ENCODE measurements at regions not wholly inside any gene's neighbourhood (a gene's known extent, or its start where the extent isn't known, plus 50 kb on each side); places are given as distances from the start of the nearest gene placed in this dataset.

DNA sequence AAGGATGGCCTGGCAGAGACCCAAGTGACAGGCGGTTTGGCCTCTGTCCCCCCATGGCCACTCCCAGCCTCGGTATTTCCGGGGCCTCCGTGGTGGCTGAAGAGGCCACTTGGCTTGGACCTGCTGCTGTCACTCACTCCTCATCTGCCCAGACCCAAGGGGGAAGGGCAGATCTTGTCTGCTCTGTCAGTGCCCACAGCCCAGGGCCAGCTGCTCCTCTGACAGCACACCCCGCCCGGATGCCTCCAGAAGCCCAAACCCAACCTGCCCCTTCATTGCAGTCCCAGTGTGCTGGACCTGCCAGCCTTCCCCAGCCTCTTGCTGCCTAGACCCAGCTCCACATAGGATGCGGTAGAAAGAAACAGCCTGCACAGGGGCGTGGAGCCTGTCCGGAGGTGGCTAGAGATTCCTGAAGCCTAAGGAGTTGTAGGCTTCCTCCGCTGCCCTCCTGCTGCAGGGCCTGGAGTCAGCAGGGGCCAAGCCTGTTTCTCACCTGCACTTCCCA is 52.0 kb downstream of the MAGEF1 start:
- no peak for DNase-seq (ENCODE audit: low read depth, low spot score)
- H3K27ac ChIP-seq = no peak overlapping the region

DNA sequence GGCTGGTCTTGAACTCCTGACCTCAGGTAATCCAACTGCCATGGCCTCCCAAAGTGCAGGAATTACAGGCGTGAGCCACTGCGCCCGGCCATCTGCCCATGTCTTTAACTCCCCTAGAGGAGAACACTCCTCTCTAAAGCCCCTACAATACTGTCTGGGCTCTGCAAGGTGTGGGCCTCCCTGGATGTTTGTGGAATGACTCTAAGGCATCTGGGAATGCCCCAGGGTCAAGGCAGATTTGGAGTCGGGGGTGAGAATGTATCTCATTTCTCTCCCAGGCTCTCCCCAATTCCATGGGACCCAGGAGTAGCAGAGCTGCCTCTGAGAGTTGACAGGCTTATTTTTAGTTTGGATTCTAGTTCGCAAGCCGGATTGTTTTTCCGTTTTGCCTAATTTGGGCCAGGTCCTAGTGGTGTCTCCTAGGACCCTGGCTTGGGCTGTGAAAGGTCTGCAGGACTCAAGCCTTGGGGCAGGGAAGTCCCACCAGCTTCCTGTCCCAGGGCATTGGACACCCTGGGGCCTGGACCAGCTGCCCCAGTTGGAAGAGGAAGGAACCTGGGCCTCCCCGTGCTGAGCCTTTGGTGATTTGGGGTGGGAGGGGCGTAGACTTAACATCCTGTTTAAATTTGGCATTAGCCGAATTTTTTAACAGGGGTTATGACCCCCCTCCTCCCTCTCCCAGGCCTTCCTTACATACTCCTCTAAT is 53.5 kb downstream of the MAGEF1 start:
- H3K27ac ChIP-seq = no peak overlapping the region
- DNase-seq (ENCODE audit: low read depth, low spot score) = no peak

DNA sequence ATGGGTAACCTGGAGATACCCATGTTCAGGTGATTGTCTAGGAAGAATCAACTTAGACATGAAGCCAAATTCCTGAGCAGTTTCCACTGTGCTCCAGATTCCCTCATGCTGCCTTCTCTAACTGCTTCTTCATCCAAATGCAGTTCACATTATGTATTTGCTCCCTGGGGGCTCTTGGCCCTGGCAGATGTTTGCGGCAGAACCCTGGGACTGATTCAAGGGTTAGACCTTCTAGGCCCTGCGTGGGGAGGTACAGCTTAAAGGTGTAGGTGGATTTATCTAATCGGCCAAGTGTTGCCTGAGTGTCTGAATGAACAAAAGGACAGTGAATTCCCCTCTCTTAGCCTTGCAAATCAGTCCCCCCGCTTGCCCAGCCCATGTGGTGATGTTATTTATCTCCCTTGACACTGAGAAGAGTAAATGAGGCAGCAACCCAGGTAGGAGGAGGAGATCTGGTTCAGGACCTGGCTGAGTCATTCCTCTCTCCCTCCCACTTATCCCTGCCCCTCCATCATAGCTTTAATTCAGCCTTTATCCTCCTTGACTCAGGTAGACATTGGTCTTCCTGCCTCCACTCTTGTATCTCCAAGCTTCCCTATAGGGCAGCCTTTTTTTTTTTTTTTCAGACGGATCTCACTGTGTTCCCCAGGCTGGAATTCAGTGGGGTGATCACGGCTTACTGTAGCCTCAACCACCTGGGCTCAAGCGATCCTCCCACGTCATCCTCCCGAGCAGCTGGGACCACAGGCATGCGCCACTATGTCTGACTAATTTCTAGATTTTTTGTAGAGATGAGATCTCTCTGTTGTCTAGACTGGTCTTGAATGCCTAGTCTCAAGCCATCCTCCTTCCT is 54.8 kb downstream of the MAGEF1 start:
- peak overlapping the region; percentile 29 for H3K27ac ChIP-seq
- DNase-seq (ENCODE audit: low read depth, low spot score) = peak; percentile 24

DNA sequence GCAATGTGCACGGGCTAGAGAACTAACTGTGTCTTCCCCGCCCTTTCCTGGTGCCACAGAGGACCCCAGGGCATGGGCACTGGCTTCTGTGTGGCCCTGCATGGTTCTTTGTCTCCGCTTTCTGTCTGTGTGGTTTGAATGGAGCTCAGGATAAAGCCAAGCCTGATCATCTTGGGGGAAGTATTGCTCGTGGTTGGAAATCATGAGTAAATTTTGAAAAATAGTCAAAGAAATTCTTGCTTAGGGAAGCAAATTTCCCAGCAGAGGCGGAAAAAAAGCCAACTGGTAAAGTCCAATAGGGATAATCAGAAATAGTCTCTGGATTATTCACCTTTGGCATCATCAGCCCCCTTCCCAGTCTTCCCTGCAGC is 55.4 kb downstream of the MAGEF1 start:
- no peak for DNase-seq (ENCODE audit: low read depth, low spot score)
- peak overlapping the region; percentile 29 for H3K27ac ChIP-seq

DNA sequence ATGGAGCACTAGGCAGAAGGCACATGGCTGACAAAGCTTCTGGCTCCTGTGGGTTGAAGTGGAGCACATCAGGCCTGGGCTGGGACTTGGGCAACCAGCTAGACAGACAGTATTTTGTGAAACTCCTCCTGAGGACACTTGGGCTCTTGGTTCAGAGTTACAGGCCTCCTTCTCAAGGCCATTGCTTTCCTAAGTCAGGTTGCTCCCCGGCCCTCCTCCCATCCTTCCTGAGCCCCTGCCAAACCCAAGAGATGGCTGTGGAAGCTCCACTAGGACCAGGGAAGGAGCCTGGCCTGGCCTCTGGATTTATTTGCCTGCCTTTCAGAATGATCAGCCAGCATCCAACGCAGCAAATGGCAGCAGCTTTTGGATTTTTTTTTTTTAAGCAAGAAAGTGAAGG is 56.3 kb downstream of the MAGEF1 start:
- H3K27ac ChIP-seq = no peak overlapping the region
- no peak for DNase-seq (ENCODE audit: low read depth, low spot score)

DNA sequence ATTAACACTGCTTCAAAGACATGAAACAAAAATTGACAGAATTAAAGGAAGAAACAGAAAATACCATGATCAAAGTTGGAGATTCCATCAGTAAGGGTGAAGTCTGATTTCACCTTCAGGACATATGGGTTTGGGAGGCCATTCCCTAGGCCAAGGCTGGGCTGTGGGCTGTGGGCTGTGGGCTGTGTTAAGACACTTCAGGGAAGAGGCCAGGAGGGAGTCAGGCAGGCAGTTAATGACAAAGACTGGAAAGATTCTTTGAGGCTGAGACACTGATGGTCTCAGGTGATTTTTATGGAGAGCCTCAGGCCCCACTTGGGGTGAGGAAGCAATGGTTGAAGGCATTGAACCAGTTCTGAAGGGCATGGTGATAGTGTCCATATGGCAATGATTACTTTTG is 57.5 kb downstream of the MAGEF1 start:
- no peak overlapping the region for H3K27ac ChIP-seq
- DNase-seq (ENCODE audit: low read depth, low spot score) = no peak

DNA sequence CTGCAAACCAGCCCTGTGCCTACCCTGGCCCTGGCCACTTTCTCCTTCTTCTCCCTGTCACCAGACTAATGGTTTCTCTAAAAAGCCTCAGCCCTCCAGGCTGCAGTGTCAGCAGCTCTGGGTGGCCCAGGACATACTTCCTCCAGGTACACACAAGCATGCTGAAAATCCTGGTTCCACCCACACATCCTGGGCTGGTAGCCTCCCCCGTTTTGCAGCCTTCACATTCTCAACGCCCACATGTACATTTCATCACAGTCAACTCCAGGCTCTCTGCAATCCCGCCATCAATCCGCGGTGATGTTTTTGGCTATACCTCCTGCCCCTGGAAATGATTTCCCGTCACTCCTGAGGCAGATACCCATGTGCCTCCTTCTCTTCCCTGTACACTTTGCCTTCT is 59.4 kb downstream of the MAGEF1 start:
- peak; percentile 54 for DNase-seq (ENCODE audit: low read depth, low spot score)
- H3K27ac ChIP-seq = peak overlapping the region; percentile 73

DNA sequence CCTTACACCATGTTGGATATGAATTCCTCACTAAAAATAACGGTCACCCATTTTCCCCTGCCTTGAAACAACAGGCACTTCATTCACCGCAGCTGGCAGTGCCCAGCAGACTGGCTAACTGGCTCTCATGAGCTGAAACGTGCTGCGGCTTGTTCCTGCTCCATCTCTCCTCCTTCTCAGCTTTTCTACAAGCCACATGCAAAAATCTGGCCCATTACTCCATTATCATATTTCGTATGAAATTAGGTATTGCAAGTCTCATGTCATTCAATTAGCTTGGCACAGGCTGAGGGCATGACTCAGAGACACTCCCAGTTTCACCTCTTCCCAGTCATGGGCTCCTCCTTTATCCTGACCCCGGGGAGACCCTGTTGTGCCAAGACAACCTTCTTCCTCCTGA is 60.0 kb downstream of the MAGEF1 start:
- H3K27ac ChIP-seq = peak overlapping the region; percentile 73
- peak; percentile 85 for DNase-seq (ENCODE audit: low read depth, low spot score)

DNA sequence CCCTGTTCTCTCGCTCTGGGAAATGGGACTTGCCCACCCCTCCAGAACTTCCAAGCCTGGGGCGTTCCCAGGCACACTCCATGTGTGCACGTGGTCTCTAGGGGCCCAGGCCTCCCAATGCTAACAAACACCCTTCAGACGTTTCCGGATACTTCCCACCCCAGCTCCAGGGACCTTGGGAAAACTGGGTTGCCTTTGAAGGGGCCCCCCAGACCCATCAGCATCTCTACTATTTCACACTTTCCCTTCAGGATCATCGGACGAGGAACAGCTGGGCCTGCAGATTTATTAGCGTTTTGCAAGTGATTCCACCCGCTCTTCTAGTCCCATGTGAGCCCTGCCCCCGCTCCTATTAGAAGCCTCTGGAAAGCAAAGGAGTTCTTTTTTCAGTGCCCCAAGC is 63.2 kb downstream of the MAGEF1 start:
- H3K27ac ChIP-seq = no peak overlapping the region
- no peak for DNase-seq (ENCODE audit: low read depth, low spot score)

DNA sequence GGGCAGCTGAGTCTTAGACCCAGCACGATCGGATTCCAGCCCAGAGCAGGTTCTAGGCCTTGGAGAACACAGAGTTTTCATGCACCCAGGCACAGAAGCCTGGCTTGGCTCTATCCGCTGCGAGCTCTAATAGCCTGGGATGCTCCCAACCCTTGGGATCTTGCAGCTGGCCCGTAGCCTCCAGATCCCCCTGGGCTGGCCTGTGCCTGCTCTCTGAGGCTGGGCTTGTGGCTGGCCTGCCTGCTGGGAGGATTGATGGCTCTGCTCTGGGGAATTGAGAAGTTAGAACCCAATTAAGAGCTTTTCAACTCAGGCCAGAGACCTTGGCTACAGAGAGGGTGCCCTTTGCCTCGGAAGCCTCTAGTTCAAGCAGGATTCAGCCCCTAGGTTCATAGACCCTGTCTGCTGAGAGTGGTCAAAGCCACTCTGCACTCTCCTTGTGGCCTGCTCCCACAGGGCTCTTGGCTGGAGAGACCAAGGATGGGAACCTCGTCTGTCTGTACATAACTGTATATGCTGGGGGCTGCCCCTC is 64.4 kb downstream of the MAGEF1 start:
- DNase-seq (ENCODE audit: low read depth, low spot score) = no peak
- no peak overlapping the region for H3K27ac ChIP-seq

DNA sequence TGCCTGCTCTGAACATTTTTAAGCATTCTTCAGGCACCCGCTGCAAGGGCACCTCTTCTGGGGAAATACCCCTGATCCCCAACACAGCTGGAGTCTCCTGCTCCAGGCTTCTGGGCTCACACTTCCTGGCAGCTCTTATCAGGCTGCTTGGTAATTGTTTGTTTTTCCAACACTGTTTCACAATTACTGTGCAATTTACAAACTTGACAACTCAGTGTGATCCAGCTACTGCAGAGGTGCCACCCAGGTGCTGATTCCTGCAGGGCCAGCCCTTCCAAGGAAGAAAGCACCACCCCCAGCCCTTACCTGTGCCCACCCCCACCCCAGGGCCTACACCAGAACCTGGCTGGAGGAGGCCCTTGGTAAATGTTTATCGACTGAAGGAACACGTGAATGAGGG is 66.5 kb downstream of the MAGEF1 start:
- no peak for DNase-seq (ENCODE audit: low read depth, low spot score)
- no peak overlapping the region for H3K27ac ChIP-seq

DNA sequence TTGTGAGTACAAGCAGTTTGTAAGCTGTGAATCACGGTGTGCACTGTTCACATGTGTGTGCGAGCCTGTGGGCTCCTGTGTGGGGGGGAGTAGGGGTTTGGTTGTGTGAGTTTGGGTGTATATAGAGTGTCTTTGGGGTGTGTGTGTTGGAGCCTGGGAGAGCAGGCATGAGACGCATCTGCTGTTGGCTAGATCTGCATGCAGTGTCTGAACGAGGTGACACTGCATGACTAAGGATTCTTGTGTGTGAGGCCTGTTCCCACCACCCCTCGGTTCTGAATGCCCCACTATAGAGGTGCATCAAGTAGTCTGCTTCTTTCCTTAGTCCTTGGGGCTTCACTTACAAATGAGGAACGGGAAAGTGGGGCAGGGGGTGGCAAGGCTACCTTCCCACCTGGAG is 68.4 kb downstream of the MAGEF1 start:
- DNase-seq (ENCODE audit: low read depth, low spot score) = no peak

DNA sequence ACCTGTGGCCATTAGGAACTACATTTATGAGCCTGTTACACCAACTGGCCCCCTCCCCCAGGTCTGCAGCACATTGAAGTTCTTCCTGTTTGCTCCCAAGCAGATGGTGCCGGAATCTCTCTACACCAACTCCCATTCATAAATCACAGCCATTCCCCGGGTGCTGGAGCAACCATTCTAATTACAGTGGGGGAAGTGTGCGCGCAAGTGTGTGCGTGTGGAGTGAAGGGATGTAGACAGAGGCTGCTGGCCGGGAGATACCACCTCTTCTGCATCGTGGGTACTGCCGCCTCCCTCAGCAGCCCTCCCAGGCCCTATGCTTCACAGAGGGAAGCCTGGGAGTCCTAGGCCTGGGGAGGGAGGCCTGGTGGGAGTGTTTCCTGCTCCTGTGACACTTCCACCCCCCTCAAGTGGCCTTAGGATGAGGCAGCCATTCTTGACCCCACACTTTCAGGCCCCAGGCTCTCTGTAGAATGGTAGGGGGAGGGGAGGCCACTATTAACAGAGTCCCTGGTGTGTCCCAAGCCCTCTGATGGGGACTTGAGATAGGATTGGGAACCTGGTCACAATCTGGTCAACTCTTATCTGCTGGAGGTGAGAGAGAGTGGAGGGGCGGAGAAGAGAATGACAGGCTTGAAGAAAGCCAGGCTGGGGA is 69.1 kb downstream of the MAGEF1 start:
- no peak for DNase-seq (ENCODE audit: low read depth, low spot score)
- no peak overlapping the region for H3K27ac ChIP-seq

More for the DNA sequence above, 68.4 kb downstream of the MAGEF1 start:
- H3K27ac ChIP-seq = no peak overlapping the region

DNA sequence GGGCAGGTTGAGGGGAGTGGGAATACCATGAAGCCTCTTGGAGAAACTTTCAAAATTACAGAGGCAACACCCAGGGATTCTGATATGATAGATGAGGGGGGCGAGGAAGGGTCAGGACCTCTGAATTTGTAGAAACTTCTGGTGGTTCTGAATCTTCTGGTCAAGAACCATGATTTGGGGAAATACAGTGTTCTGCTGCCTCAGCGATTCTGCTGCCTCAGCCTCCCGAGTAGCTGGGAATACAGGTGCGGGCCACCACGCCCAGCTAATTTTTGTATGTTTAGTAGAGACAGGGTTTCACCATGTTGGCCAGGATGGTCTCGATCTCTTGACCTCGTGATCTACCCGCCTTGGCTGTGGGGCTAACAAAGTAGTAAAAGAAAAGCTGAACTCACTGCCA is 70.4 kb downstream of the MAGEF1 start:
- H3K27ac ChIP-seq = no peak overlapping the region
- no peak for DNase-seq (ENCODE audit: low read depth, low spot score)

DNA sequence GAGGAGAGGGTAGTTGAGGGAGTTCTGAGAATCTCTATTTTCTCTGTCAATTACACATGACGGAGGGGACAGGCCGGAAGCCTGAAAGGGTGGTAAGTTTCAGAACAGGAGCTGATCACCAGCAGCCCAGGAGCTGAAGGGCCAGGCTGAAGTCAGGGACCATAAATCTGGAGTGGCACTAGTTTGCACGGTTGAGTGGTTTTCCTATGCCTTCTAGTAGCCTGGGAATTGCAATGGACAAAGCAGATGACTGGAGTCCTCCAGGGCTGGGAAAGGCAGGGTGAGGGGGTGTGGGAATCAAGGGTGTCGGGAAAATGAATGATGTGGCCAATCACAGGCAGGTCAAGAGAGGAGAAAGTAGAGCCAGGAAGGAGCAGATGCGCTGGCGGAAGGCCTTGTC is 72.5 kb downstream of the MAGEF1 start:
- H3K27ac ChIP-seq = no peak overlapping the region
- DNase-seq (ENCODE audit: low read depth, low spot score) = no peak

DNA sequence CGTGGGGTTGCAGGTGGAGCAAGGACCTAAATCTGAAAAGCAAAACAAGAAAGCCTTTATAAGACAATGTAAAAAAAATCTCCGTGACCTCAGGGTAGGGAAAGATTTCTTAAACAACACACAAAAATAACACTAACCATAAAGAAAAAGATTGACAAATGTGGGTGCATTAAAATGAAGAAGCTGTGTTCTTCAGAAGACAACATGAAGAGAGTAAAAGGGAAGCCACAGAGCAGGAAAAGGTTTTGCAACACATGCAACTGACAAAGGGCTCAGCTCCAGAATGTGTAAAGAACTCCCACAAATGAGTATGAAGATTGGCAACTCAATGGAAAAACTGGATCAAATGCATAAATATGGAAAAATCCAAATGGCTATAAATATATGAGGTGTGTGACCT is 74.2 kb downstream of the MAGEF1 start:
- DNase-seq (ENCODE audit: low read depth, low spot score) = no peak
- H3K27ac ChIP-seq = no peak overlapping the region

DNA sequence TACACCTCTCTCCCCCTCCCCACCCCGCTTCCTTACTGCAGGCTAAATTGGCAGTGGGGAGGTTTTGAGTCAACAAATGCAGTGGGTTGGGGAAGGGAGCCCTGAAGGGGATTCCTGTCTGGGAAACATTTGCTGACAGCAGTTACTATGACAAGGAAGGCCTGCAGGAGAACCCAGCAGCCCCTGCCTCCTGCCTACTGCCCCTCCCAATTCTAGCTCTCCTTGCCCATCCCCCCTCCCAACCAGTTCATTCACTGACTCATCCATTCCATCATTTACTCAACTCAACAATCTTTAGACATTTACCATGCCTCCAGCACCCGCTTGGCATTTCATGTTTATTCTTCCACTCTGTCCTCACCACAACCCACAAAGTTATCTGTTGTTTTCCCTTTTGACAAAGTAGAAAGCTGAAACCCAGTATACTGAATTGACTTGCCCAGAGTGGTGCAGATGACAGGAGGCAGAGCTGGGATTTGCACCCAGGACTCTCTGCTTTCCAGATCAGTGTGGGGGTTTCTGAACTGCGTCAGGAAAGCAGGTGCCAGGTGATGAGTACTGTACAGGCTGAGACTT is 75.0 kb downstream of the MAGEF1 start:
- DNase-seq (ENCODE audit: low read depth, low spot score) = peak; percentile 22
- no peak overlapping the region for H3K27ac ChIP-seq

DNA sequence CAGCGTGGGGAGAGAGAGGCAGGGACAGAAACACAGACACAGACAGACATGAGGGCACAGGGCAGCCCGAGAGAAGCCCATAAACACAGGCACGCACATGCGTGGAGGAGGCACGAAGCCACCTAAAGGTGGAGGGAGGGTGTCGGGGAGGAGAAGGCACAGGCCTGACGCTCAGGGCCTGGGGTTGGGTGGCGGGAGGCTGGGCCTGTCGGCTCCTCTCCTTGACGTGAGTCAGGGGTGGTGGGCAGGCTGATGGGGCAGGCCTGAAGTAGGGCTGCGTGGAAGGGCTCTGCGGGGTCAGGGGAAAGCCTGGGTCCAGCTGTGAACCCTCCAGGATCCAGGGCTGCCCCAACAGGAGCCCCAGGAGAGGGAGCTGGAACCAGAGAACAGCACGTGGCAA is 74.2 kb downstream of the EPHB3 start:
- H3K27ac ChIP-seq = no peak overlapping the region
- DNase-seq (ENCODE audit: low read depth, low spot score) = no peak

DNA sequence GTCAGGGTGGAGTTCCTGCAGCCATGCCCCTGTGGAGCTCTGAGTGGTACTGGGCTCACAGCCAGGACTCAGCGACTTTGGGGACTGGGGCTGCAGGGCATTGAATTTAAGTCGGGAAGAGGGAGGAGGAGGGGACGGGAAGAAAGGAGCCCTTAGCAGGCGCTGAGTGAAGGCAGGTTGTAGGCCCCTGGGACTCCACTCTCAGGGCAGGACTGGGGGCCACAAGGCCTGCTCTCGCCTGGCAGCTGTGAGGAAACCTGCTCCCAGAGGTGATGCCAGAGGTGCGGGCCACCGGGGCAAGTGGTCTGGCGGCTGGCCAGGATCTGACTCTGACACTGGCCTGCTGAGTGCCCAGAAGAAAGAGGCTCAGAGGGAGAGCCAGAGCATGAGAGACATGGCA is 73.5 kb downstream of the EPHB3 start:
- no peak for DNase-seq (ENCODE audit: low read depth, low spot score)
- no peak overlapping the region for H3K27ac ChIP-seq

DNA sequence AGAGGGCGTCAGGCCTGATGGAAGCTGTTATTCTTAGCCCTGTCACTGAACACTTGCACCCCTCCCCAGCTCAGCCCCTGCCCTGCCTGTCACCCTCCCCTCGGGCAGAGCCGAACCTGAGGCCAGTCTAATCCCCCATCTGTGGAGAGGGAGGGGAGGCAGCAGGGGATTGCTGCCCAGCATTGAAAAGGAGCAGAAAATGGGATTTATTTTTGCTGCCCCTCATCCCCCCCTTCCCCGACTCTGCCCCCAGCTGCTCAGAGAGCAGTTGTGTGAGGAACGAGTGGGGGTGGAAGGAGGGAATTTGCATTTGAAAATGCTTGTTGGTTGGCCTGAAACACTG is 71.6 kb downstream of the EPHB3 start:
- no peak overlapping the region for H3K27ac ChIP-seq
- DNase-seq (ENCODE audit: low read depth, low spot score) = no peak
